ENCODE measurements at regions not wholly inside any gene's neighbourhood (a gene's known extent, or its start where the extent isn't known, plus 50 kb on each side); places are given as distances from the start of the nearest gene placed in this dataset.

GRCh38 chr6:11922901-11923300 is 89.2 kb upstream of the HIVEP1 start:
- no peak for TF ChIP-seq POLR2A (IDR thresholded peaks at IDR 0.05)
- TF ChIP-seq, protein P1, sequence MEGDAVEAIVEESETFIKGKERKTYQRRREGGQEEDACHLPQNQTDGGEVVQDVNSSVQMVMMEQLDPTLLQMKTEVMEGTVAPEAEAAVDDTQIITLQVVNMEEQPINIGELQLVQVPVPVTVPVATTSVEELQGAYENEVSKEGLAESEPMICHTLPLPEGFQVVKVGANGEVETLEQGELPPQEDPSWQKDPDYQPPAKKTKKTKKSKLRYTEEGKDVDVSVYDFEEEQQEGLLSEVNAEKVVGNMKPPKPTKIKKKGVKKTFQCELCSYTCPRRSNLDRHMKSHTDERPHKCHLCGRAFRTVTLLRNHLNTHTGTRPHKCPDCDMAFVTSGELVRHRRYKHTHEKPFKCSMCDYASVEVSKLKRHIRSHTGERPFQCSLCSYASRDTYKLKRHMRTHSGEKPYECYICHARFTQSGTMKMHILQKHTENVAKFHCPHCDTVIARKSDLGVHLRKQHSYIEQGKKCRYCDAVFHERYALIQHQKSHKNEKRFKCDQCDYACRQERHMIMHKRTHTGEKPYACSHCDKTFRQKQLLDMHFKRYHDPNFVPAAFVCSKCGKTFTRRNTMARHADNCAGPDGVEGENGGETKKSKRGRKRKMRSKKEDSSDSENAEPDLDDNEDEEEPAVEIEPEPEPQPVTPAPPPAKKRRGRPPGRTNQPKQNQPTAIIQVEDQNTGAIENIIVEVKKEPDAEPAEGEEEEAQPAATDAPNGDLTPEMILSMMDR (IDR thresholded peaks at IDR 0.05 in 8 of 11, conservative IDR thresholded peaks at IDR 0.05 in 3 of 11) = no peak
- no peak for TF ChIP-seq POLR2AphosphoS5 (IDR thresholded peaks at IDR 0.05)

Measured in spleen (tissue), 7 donors.